OCI-LY3 (cell line): ENCODE measurements at regions not wholly inside any gene's neighbourhood (a gene's known extent, or its start where the extent isn't known, plus 50 kb on each side); places are given as distances from the start of the nearest gene placed in this dataset.

Source experiments
- EZH2phosphoT487 ChIP-seq: fragments of 200-600 bp; shearing (Covaris generic); IDR thresholded peaks from 2 replicates; pipeline ENCODE4 v1.6.1; 2018; ENCODE audit warnings: antibody characterized with exemption, mixed run types, low read depth
- TF ChIP-seq, protein P1 (sequence below): fragments of 200-600, 300-600 bp; sonication (generic); IDR thresholded peaks from 2 replicates; pipeline ENCODE4 v1.5.1; 2014; ENCODE audit warnings: antibody characterized with exemption, low read length, low read depth

DNA sequence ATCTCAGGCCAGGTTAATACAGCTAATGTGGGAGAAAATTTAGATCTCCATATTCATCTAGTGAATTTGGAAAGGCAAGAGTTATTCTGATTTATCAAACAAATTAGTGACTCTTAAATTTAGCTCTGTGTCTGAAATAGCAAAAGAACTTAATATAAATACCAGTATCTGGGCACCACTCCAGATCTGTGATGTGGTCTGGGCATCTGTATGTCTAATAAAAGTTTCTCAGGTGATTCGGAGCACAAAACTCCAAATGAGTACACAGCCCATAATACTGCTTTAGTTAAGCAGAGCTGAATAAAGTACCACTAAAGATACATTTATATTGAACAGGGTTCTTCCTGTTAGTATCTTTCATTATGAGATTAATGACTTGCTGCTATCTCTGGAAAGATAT lies 261.4 kb downstream of the BAMBI start:
- TF ChIP-seq, protein P1, sequence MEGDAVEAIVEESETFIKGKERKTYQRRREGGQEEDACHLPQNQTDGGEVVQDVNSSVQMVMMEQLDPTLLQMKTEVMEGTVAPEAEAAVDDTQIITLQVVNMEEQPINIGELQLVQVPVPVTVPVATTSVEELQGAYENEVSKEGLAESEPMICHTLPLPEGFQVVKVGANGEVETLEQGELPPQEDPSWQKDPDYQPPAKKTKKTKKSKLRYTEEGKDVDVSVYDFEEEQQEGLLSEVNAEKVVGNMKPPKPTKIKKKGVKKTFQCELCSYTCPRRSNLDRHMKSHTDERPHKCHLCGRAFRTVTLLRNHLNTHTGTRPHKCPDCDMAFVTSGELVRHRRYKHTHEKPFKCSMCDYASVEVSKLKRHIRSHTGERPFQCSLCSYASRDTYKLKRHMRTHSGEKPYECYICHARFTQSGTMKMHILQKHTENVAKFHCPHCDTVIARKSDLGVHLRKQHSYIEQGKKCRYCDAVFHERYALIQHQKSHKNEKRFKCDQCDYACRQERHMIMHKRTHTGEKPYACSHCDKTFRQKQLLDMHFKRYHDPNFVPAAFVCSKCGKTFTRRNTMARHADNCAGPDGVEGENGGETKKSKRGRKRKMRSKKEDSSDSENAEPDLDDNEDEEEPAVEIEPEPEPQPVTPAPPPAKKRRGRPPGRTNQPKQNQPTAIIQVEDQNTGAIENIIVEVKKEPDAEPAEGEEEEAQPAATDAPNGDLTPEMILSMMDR, result no peak
- TF ChIP-seq EZH2phosphoT487, result no peak
